GM12873 (cell line): ENCODE measurements at regions not wholly inside any gene's neighbourhood (a gene's known extent, or its start where the extent isn't known, plus 50 kb on each side); places are given as distances from the start of the nearest gene placed in this dataset.

Experiments
- TF ChIP-seq, protein P1 (sequence below): IDR thresholded peaks from 2 replicates; pipeline ENCODE4 v1.5.1; 2012; ENCODE audit warnings: low read depth, mild to moderate bottlenecking, moderate library complexity, low read length, control low read depth; ENCODE audit not compliant: insufficient read depth; ENCODE audit errors: missing control alignments

DNA sequence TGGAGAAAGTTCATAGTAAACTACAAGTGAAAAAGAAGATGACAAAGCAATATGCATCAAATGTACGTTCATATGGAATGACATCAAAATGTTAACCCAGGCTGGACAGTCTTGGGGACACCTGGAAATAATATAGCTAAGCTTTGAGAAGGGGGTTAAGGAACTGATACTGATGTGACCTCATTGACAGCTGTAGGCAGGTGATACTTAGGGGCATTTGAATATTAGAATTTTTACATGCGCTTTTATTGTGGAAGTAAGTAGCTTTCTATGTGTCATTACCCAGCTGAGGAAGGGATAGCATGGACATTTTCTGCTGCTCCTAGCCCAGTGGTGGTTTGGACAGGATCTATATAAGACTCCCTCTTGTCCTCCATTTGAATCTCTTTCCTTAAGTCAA, 299.7 kb downstream of the CWC27 start:
- TF ChIP-seq, protein P1, sequence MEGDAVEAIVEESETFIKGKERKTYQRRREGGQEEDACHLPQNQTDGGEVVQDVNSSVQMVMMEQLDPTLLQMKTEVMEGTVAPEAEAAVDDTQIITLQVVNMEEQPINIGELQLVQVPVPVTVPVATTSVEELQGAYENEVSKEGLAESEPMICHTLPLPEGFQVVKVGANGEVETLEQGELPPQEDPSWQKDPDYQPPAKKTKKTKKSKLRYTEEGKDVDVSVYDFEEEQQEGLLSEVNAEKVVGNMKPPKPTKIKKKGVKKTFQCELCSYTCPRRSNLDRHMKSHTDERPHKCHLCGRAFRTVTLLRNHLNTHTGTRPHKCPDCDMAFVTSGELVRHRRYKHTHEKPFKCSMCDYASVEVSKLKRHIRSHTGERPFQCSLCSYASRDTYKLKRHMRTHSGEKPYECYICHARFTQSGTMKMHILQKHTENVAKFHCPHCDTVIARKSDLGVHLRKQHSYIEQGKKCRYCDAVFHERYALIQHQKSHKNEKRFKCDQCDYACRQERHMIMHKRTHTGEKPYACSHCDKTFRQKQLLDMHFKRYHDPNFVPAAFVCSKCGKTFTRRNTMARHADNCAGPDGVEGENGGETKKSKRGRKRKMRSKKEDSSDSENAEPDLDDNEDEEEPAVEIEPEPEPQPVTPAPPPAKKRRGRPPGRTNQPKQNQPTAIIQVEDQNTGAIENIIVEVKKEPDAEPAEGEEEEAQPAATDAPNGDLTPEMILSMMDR: no peak

DNA sequence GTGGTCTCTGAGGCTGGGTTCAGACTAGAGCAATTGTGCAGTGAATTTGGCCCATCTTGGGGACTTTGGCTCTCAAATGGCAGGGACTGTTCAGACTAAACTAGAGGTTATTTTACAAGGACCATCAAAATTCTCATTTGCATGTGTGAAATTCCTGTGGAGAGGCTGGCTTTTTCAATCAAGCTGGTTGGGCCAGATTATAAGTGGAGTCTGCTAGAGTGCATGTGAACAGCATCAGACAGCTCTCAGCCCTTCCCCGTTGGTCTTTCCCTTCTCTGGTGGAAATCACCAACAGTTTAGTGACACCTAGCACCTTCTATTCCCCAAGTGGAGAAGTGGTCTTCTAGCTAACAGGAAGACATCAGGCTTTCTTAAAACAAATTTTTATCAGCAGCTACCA, 301.3 kb downstream of the CWC27 start:
- TF ChIP-seq, protein P1: no peak

DNA sequence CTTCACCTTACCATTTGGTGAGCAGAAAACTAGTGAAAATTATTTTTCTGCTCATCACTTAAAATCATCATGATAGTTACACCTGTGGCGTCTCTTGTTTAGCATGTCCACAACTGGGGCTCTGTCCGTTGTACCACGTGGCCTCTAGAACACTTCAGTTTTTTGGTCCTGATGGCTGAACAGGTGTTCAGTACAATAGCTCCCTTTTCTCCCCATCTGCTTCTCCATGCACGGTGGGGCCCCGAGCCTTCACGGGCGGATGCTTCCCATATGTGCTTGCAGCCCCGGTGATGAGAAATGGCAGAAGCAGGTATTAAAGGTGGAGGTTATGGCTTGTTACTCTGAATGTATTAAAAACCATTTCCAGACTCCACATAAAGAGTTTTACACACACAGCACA, 304.1 kb downstream of the CWC27 start:
- TF ChIP-seq, protein P1: no peak

DNA sequence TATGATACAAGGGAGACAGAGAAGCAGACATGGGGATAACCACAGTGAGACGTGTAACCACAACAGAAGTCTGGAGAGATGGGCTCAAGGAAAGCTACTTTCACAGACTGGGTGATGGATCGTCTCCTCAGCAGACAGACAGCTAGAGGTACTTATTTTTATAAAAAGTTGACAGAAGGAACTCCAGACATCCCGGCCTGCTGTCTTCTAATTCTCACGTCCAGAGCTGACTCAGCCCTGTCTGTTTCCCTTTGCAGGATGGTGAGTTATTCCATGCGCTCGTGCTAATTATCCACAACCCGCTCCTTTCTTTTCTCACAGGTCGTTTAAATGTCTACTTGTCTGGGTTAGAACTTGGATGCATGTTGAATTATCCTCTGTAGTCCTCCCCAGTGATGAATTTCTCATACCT, 304.5 kb downstream of the CWC27 start:
- TF ChIP-seq, protein P1: no peak

DNA sequence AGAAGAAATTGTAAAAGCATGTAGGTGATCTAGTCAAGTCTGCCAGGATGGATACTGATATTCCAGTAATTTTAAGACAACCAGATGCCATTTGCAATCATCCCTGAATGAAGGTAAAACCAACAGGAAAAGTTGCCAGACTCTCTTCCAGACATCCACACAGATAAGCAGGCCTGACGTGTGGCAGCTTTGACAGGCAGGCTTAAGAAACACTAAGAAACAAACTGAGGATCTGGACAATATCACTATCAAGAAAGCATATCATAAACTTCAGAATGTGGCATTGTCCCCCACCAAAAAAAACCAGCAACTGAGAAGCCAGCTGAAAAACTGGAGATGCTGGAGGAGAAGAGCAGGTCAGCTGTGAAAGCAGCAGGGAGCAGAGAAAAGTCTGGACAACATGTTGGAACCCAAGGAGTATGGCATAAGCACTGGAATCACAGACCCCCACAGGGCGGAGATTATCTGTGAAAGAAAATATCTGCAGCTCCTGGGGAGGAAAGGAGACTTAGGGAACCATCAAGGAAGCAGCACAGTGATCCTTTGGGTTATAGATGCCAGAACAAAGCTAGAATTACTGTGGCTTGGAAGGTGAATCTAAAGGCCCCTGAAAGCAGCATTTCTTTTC, 307.0 kb downstream of the CWC27 start:
- TF ChIP-seq, protein P1: no peak

DNA sequence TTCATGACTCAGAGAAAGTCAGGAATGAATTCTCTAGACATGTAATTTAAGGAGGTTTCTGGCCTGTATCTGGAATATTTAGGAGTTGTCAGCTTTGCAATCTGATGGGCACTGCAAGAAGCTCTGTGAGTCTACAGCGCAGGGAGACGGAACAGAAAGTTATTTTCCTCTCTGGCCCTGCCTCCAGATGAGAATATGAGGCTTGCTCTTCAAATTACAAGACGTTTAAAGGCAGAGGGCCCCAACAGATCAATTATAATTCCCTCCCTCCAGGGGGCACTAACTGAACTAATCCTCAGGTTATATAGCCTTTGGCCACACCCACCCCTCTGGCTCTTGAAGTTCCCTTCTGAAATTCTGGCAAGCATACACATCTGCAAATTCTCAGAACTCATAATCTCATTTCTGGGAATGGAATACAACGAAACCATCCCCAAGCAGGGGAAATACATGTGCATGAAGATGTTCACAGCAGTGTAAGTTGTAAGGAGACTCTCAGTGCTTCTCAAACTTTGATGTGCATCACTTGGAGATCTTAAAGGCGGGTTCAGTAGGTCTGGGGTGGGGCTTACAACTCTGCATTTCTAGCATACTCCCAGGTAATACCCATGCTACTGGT, 307.6 kb downstream of the CWC27 start:
- TF ChIP-seq, protein P1: peak; percentile 58

DNA sequence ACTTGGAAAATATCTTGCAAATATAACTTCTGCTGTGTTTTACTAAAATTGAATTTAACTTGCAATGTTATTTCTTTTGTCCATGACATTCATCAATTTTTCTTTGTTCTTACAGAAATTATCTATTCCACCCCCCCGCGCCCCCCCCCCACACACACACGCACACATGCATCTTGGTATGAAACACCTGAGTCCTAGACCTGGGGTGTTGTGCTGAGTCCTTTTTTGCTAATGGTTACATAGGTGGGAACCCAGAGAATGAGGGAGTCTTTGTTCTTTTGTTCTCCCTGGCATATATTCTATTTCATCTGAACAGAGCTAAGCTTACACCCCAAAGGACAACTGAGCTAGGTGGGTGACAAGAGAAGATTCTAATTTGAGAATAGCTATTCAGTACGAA, 308.9 kb downstream of the CWC27 start:
- TF ChIP-seq, protein P1: no peak

DNA sequence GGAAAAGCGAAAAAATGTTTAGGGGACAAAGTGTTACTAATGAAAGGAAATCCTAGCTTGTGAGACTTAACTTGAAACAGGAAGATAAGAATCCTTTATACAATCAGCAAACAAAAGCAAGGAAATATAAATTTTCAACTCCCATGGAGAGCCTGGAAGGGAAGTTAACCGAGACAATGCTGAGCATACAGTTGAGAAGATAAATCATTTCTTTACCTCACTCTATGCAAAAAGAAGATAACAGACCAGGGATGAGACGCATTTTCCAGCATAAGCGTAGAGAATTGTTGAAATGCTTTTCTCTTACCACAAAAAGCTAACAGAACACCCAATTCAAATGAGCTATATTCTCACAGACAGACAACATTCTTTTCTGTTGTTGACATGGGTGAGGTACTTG, 309.6 kb downstream of the CWC27 start:
- TF ChIP-seq, protein P1: no peak
